RCC 7860 (cell line): ENCODE measurements at regions not wholly inside any gene's neighbourhood (a gene's known extent, or its start where the extent isn't known, plus 50 kb on each side); places are given as distances from the start of the nearest gene placed in this dataset.

Experiments used
- DNase-seq: peaks from one replicate; pipeline ENCODE4 v3.0.0-alpha.2; 2015; ENCODE audit warnings: low spot score
- FAIRE-seq: peaks from 2 replicates; lab custom pipeline; 2012; peaks lifted over from hg19 to GRCh38; lab: Jason Lieb, UNC

- no peak for DNase-seq
- no peak for FAIRE-seq
Measured at GRCh38 chr2:16615687-16616615, 49.7 kb downstream of the CYRIA start.

DNA sequence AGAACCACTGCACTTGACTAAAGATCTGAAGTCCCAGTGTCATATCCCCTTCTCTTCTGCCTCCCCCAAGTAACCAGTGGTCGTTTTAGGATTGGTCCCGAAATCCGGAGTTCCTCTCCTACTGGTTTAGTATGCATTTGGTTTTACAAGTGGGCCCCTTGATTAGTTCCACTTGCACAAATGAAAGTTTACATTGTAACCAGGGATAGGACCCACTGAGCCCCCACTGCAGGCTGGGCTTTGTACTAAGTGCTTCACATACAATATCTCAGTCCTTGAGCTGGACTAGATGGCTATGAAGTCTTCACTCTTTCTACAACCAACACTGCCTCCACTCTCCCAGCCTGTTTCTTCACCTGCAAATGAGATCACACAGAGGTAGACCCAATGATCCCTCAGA, 50.4 kb downstream of the CYRIA start:
- DNase-seq (no peak), FAIRE-seq (no peak)

DNA sequence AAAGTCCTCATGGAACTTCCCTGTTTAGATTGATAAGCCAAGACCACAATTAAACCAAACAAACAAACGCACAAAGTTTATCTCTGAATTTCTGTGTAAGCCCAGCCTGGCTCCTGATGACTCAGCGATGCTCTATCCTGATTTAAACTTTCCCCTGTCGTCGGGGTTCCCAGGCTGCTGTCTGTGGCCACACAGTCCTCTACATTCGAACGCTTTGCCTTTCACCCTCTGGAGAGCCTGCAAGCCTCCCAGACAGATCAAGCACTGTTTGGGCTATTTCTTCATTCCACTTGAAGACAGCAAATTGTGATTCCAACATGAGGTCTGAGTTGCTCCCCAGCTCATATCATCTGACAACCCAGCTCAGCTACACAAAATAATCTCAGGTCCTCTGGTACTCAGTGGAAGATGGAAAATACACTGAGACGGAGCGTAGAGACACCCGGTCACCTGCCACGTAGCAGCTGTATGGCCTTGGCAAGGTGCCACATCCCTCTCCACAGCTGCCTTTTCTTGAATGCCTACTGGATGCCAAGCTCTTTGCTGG, 51.2 kb downstream of the CYRIA start:
- no peak for DNase-seq

GRCh38 chr2:16613539-16614011, 52.1 kb downstream of the CYRIA start:
- peak; percentile 35 for DNase-seq
- no peak for FAIRE-seq

More for the DNA sequence above, 51.2 kb downstream of the CYRIA start:
- no peak for FAIRE-seq

- no peak for DNase-seq
Measured at GRCh38 chr2:16612490-16612889, 53.1 kb downstream of the CYRIA start.

DNA sequence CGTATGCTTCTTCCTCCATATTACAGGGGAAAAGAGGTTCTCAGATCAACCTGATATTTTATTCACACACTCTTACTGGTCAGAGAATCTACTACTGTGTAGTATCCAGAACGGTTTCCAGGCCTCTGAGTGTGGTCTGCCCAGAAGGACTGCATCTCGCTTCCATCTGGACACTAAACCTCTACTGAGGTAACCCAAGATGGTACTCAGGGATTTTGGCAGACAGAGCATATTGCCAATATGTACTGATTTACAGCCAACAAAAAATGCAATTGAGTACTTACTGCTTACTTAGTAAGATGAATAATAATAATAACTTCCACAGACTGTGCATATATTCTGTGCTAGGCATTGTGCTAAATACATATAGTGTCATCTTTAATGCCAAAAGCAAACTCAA, 55.8 kb downstream of the CYRIA start:
- DNase-seq (no peak), FAIRE-seq (no peak)

More at GRCh38 chr2:16612490-16612889, 53.1 kb downstream of the CYRIA start:
- FAIRE-seq = no peak

GRCh38 chr2:16608661-16609643, 56.7 kb downstream of the CYRIA start:
- FAIRE-seq (no peak), DNase-seq (peak; percentile 31)

DNA sequence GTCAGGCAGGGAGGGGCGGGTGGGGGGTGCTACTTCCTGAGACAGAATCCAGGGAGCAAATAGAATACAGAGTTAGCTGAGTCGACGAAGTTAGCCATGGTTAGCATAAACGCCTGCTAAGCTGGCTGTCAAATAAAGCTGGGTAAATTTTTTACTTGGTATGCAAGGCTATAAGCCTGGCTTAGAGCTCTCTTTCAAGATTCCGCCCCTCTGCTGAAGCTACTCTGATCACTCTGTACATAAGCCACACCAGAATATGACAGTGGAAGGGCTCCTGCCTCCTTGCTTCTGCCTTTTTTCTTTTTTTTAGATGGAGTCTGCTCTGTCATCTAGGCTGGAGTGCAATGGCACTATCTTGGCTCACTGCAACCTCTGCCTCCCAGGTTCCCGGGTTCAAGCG, 58.3 kb downstream of the CYRIA start:
- DNase-seq (no peak), FAIRE-seq (no peak)

GRCh38 chr2:16604236-16604635, 61.4 kb downstream of the CYRIA start:
- DNase-seq (no peak), FAIRE-seq (no peak)

DNA sequence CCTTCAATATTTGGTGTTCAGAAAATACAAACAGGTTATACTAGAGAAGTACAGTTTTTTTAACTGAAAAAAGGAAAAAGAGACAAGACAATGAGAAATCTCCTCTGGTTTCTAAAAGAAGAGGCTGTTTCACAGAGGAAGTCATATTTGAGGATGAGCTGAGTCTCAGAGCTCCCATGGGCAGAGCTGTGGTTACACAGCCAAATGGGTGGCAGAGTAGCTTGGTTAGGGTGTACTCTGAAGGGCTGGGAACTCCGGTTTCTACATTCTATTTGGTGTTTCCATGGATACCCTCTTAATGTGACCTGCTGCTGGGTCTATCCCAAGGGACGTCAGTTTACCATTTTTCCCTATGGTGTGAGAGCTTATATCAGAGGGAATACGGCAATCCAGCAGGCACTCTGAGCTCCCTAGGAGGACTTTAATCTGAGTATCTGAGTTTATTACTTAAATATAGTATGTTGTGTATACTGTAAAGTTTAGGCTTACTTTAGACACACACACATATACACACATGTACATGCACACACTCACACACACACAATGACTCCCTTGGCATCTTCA, 74.2 kb downstream of the CYRIA start:
- FAIRE-seq = no peak
- DNase-seq = no peak

- no peak for FAIRE-seq
Measured at GRCh38 chr2:16589465-16589864, 76.2 kb downstream of the CYRIA start.

GRCh38 chr2:16588565-16588964, 77.1 kb downstream of the CYRIA start:
- FAIRE-seq = no peak

More at GRCh38 chr2:16589465-16589864, 76.2 kb downstream of the CYRIA start:
- DNase-seq = no peak

GRCh38 chr2:16587601-16588000, 78.0 kb downstream of the CYRIA start:
- FAIRE-seq = no peak

More at GRCh38 chr2:16588565-16588964, 77.1 kb downstream of the CYRIA start:
- no peak for DNase-seq

DNA sequence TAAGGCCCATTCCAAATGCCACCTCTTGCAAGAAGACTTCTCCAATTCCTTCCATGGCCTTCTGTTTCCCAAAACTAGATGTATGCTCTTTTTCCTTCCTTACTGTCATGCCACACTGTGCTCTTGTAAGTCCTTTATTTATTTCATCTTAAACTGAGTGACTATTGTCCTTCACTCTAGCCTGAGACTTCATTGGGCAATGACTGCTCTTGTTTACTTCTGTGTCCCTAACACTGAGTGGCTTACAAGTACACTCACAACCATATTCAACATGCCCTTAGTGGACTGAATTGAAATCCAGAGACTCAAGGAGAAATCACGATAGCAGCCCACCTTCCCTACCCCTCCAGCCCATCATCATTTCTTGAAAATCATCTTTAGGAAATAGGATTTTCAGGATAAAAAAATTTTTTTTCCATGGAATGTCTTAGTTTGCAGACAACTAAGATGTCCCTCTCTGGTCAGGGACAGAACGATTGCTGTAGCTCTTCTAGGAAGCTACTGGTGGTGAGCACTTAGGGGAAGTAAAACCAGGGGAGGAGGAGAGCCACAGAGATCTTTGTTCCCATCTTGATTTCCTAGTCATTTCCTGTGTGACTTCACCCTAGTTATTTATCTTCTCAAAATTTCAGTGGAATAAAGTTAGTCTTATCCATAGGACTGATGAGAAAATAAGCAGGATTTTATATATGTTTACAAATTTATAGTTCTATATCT, 80.7 kb downstream of the CYRIA start:
- no peak for FAIRE-seq

More at GRCh38 chr2:16587601-16588000, 78.0 kb downstream of the CYRIA start:
- no peak for DNase-seq

GRCh38 chr2:16584084-16584483, 81.5 kb downstream of the CYRIA start:
- FAIRE-seq = no peak
- no peak for DNase-seq

More for the DNA sequence above, 80.7 kb downstream of the CYRIA start:
- no peak for DNase-seq

- DNase-seq = no peak
- FAIRE-seq = no peak
Measured at GRCh38 chr2:16581241-16581640, 84.4 kb downstream of the CYRIA start.

- FAIRE-seq (no peak), DNase-seq (no peak)
Measured at GRCh38 chr2:16578081-16578480, 87.6 kb downstream of the CYRIA start.

- FAIRE-seq (no peak), DNase-seq (no peak)
Measured at GRCh38 chr2:16570516-16570915, 95.1 kb downstream of the CYRIA start.

DNA sequence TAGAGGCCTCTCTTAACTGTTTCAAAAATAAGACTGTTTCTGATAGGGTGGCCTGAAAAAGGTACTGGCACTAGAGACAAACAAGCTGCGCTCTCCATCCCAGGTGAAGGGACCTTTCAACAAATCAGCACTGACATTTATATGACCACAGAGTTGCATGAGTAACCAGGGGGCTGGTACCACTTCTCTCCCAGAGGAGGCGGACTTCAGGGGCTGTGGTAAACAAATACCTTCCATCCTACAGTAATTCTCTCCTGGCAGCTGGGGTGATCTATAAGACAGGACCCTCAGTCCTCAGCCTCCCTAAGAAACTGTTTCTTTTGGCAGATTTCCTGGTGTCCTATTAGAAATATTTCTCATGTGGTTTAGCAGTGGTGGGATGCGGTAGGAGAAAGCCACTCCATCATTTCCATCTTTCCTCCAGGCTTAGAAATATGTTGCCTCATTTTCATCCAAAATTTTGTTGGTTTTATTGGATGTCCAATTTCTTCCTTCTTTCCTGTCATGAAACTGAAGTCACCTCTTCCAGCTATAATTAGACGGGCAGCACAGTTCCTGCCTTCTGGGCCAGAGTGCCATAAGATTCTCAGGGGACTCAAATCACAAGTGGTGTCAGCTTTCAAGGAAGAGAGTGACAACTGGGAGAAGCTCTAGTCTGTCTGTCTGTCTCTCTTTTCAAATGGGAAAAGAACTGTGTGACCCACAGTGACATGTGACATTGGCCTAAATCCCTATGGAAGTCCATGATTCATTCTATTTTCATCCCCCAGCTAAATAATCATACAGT, 96.4 kb downstream of the CYRIA start:
- FAIRE-seq = no peak
- no peak for DNase-seq
